Hematopoietic multipotent progenitor cell treated with erythropoietin and hydrocortisone succinate and interleukin-3 and kit ligand, for 4 days (in vitro differentiated cells): ENCODE measurements at regions not wholly inside any gene's neighbourhood (a gene's known extent, or its start where the extent isn't known, plus 50 kb on each side); places are given as distances from the start of the nearest gene placed in this dataset.

Source experiments
- DNase-seq: peaks from one replicate; pipeline ENCODE4 v3.0.0-alpha.2; 2015

DNA sequence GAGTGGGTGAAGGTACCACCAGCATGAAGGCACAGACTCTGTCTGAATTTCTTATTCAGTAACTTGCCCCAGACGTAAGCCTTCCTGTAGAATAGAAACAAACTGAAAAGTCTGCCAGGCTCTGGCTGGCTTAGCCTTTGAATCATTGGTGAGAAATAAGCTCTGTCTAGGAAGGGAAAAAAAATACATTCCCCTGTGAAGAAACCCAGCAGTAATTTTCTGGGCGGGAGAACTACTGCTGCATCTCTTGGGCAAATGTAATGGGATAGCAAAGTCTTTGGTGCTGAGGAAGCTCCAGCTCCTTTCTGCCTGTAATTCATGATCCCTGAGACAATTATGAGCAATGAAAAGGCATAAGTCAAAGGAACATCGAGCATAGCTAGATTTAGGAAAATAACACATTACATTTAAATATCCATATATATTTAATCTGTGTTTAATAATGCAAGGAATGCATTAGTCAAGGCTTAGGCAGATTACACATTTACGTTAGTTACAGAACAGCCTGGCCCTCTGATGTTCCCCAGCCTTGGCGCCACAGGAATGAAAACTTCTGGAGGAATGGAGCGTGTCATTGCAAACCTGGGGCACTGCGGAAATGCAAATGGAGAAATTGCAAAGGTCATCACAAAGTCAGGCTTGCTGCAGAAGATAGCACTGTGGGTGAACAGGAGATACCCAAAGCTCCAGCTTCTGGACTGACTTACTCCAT lies 216.3 kb upstream of the CAMK1G start:
- DNase-seq, result no peak

- DNase-seq, result no peak
Observed at GRCh38 chr1:209368864-209369598, 214.5 kb upstream of the CAMK1G start.

DNA sequence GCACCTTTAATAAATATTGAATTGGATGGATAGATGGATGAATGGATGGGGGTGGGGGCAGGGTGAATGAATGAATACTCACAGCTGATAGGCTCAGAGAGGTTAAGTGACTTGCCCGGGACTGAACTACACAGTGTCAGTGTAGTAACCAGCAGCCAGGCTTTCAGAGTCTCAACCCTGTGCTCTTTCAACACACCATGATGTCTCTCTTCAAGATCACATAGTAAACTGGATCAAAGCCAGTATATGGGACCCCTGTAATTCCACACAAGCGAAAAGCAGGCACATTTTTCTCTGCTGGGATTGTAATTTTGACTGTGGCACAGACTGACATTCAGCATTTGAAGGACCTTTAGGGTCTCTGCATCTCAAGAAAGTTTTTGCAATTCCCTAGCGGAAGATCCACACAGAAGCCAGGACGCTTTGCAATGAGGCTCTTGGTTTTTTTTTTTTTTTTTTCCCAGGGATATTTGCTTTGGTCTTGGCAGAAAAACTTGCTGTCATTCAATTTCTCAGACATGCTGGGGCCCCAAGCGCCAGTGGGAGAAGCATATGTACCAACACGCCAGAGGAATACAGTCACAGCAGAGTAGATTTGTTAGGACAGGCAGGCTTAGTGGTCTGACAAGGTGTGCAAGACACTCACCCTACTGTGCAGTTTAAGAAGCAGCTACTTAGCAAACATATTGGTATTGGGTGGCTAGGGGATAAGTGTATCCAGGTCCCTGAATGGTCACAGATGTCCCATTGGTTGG lies 213.1 kb upstream of the CAMK1G start:
- no peak for DNase-seq

DNA sequence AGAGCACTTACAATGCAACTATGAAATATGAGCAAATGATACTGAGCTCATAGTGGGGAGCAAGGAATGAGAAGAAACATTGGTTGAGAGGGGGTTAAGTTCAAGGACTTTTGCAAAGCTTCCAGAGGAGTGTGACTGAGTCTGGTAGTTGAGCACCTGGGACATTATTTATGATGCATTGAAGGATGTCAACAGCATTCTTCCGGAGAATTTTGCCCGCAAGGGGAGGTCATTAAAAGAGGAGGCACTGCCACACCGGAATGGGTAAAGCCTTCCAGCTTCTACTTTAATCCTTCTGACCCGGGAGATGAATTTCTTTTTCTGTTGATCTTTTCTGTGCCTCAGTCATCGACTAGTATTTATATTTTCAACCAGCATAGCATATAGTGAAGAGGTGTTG lies 208.4 kb upstream of the CAMK1G start:
- DNase-seq, result no peak

DNA sequence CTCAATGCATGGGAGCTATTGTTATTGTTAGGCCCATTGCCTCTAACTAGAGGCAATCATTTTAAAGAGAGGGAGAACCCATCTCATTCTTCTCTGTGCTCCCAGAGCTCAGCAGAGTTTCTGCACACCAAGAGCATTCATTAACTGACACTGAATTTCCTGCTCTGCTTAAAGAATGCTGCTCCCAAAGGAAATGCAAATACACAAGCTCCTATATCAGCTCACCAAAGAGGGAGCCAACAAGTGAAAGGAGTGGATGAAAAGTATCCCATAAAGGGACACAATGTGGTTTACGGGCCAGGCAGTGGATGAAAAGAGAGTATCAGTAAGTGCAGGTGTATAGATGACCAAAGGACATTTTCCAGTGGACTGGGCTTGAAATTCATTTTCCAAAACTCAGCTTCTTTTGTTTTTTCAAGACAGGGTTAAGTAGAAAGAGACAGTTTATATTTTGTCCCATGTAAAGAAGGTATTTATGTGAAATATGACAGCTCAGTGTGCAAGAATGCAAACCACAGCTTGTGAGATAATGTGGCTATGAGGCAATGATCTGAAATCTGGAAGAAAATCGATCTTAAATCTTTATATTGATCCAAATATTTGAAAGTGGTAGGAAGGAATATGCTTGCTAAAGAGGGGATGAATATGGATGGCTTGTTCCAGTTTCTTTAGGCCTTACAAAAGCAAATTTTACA lies 207.7 kb upstream of the CAMK1G start:
- DNase-seq, result no peak

DNA sequence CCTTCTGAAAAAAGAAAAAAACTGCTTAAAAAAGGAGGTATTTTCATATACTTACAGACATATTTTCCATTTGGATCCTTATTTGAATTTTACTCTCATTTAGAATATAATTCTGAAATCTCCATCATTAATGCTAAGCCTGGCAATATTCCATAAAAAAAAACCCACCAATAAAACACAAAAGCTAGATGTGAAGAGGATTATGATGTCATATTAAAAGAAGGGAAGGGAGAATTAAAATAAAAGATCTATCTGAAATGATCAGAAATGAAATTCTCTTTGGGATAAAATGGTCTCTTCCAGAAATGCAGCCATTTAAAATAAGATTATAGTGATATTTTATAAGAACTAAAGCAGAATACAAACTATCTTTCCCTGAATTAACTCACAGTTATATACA lies 206.7 kb upstream of the CAMK1G start:
- no peak for DNase-seq

- no peak for DNase-seq
Observed at GRCh38 chr1:209377995-209378394, 205.5 kb upstream of the CAMK1G start.

DNA sequence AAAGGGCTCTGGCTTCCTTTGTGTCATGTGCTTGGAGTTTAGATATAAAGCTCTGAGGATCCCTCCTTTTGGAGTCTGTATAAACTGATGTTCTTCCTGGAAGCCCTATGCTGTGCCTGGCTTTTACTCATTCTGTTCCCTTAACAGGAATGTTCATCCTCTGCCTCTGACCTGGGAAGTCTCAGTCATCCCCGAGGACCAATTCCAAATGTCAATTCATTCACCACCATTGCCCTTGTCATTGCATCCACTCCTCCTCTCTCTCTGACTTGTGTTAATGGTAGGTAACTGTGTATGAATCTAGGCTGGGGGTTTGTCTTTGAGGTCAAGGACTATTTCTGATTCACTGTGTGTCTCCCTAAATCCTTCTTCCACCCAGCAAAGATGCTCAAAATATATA lies 204.2 kb upstream of the CAMK1G start:
- DNase-seq, result no peak

GRCh38 chr1:209380420-209380819 lies 203.1 kb upstream of the CAMK1G start:
- DNase-seq, result no peak

DNA sequence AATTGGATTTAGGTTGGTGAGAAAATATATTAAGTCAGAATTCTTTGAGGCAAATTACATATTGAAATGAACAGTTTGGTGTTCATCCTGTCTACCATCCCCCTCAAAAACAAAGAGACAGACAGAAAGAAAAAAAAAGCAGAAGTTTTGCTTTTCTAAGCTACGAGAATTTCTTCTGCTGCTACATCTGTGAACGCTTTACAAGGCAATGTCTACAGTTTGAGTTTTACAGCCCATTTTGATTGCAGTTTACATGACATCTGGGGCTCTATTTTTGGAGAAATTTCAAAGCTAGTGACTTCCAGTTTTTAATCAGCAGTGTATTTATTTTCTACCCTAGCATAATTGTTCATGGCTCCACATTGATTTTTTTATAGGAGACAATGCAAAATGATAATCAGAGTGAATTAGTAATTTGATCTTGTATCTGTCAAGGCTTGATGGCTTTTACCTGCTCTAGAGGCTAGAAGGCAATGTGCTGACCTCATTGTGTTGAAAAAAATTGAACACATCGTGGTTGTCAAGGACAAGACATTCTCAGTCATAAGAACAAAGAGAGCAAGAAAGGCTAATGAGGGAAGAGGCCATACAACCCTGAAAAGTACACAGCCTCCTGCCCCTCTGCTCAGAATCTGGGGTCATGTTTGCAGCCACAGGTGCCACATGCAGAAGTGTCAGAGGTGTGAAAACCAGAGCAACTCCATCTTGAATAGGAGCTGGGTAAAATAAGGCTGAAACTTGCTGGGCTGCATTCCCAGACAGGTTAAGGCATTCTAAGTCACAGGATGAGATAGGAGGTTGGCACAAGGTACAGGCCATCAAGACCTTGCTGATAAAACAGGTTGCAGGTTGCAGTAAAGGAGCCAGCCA lies 201.0 kb upstream of the CAMK1G start:
- peak; percentile 27 for DNase-seq

DNA sequence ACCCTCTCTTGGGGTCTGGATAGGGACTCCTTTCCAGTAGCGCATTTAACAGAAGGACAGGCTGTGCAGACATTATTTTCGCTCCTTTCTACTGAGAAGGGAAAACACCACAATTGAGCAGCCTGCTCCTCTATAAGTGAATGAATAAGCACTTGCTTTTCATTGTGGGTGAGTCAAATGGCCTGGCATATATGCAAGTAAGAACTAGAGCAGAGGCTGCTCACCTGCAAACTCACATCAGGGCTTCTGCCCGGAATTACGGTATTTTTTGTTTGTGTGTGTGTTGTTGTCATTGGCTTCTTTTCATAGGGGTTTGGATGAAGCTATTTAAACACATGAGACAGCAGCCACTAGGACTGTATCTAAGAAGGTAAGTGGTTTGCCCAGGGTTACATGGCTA lies 200.1 kb upstream of the CAMK1G start:
- no peak for DNase-seq

GRCh38 chr1:209383907-209384709 lies 199.4 kb upstream of the CAMK1G start:
- DNase-seq, result no peak

DNA sequence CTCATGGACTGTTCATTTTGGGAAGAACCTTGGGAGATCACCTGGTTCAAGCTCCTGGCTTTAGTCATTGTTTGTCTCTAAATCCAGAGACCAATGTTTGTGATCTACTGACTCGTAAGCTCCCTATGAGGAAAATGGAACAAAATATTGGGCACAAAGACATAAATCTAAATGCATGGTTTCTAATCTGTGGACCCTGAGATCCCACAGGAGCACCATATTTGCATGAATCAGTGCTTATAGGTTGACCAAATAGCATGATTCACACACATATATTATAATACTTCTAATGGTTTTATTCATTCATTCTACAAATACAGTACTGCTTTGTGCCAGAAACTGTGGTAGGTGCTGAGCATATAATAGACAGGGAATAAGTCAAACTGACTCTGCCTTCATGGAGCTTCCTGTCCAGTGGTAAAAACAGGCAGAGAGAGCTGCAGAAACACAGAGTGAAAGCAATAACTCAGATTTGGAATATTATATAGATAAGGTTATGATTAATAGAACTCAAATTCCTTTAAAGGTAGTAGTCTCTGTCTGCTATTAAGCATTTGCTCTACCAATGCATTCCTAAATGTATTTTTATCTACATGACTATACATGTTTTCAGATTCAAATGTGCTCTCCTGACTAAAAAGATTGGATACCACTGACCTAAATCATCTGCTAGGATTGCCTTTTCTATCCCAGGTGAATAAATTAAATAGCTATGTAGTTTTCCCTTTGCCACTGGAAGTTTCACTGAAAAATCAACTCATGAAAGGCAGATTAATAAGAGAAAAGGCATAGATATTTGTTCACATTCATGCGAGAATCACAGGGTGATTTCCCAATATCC lies 198.6 kb upstream of the CAMK1G start:
- no peak for DNase-seq

GRCh38 chr1:209386156-209386555 lies 197.4 kb upstream of the CAMK1G start:
- DNase-seq, result no peak

- DNase-seq, result no peak
Observed at GRCh38 chr1:209387271-209387968, 196.1 kb upstream of the CAMK1G start.

- no peak for DNase-seq
Observed at GRCh38 chr1:209387969-209388329, 195.6 kb upstream of the CAMK1G start.

- DNase-seq, result no peak
Observed at GRCh38 chr1:209388358-209388757, 195.2 kb upstream of the CAMK1G start.

DNA sequence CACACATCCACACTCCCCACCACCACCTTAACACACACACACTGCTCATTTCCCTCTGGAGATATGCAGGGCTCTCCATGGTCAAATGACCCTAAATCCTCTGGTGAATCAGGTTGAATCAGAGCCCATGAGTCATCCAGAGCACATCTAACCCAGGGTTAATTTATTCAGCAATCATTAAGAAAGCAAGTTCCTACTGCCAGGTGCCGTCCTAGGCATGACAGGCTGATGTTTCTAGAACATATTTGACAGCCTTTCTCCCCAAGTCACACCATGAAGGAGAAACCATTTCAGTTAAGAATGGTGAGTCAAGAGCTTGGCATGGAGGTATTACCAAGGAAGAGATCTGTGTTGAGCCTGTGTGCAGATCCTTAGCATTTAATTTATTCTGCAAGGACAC lies 194.3 kb upstream of the CAMK1G start:
- no peak for DNase-seq

GRCh38 chr1:209389975-209390374 lies 193.5 kb upstream of the CAMK1G start:
- DNase-seq, result peak; percentile 20

- DNase-seq, result no peak
Observed at GRCh38 chr1:209390764-209391163, 192.8 kb upstream of the CAMK1G start.
